Activated B cell treated with CpG ODN at 0.5 μM for 24 hours (primary cell): ENCODE measurements at regions not wholly inside any gene's neighbourhood (a gene's known extent, or its start where the extent isn't known, plus 50 kb on each side); places are given as distances from the start of the nearest gene placed in this dataset.

Experiments used
- ATAC-seq: fragments of 200-7000 bp; cut with Tn5 transposase; one replicate; pipeline ENCODE4 v1.10.0; 2021; ENCODE audit warnings: low read depth, mild to moderate bottlenecking, moderate library complexity
- CTCF ChIA-PET: fragments of 350-600 bp; sonication (Branson Sonifier 250); formaldehyde crosslinking; loops from one replicate; lab custom pipeline; 2021; ENCODE audit warnings: antibody characterized with exemption; lab: Charles Lee
- POLR2A ChIA-PET: fragments of 350-600 bp; sonication (Branson Sonifier 250); formaldehyde crosslinking; loops from one replicate; lab custom pipeline; 2021; ENCODE audit warnings: antibody characterized with exemption; lab: Charles Lee
- DNase-seq: peaks from one replicate; pipeline ENCODE4 v3.0.0; 2022
- H3K27ac Mint-ChIP-seq: one replicate; pipeline ENCODE4 v1.8.0; 2020; ENCODE audit warnings: mixed read lengths
- H3K27me3 Mint-ChIP-seq: one replicate; pipeline ENCODE4 v1.8.0; 2021; ENCODE audit warnings: mixed read lengths
- H3K36me3 Mint-ChIP-seq: one replicate; pipeline ENCODE4 v1.8.0; 2021; ENCODE audit warnings: low read depth, mixed read lengths
- H3K4me1 Mint-ChIP-seq: one replicate; pipeline ENCODE4 v1.8.0; 2021; ENCODE audit warnings: mixed read lengths
- H3K4me3 Mint-ChIP-seq: one replicate; pipeline ENCODE4 v1.8.0; 2020; ENCODE audit warnings: mild to moderate bottlenecking, mixed read lengths
- H3K9me3 Mint-ChIP-seq: one replicate; pipeline ENCODE4 v1.8.0; 2020; ENCODE audit warnings: mixed read lengths
- intact Hi-C: fragments of 100-400 bp; cut with micrococcal nuclease; formaldehyde crosslinking; loops from one replicate; pipeline ENCODE4 v1.15.1; 2024
- TF ChIP-seq, protein P1 (sequence below): fragments of 200-600 bp; IDR thresholded peaks from one replicate; pipeline ENCODE4 v1.8.0; 2022; ENCODE audit warnings: antibody characterized with exemption, mild to moderate bottlenecking

DNA sequence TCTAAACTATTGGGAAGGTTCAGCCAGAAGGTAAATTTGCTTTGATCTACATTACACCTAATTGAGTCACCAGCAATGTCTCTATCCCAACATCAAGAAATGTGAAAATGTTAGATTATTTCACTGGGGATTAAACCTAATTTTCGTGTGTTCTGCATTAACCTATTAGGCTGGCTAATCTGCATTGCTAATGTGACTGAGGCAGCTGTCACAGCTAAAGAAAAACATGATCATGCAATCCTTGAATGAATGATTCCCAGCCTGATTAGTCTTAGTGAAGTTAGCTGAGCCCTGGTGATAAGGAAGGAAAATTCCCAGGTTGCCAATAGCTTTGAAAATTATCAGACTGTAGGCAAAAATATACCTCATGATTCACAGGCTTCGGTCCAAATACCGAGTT is 135.3 kb downstream of the LINC00237 start:
- Mint-ChIP-seq H3K27me3 (peaks cover 3% of the 10 kb centered on the region), H3K4me3 (no peak overlapping the region), H3K36me3 (no peaks in the 10 kb centered on the region), H3K4me1 (no peaks in the 10 kb centered on the region), H3K27ac (no peak overlapping the region), H3K9me3 (no peaks in the 10 kb centered on the region)
- ATAC-seq = no peak
- TF ChIP-seq, protein P1, sequence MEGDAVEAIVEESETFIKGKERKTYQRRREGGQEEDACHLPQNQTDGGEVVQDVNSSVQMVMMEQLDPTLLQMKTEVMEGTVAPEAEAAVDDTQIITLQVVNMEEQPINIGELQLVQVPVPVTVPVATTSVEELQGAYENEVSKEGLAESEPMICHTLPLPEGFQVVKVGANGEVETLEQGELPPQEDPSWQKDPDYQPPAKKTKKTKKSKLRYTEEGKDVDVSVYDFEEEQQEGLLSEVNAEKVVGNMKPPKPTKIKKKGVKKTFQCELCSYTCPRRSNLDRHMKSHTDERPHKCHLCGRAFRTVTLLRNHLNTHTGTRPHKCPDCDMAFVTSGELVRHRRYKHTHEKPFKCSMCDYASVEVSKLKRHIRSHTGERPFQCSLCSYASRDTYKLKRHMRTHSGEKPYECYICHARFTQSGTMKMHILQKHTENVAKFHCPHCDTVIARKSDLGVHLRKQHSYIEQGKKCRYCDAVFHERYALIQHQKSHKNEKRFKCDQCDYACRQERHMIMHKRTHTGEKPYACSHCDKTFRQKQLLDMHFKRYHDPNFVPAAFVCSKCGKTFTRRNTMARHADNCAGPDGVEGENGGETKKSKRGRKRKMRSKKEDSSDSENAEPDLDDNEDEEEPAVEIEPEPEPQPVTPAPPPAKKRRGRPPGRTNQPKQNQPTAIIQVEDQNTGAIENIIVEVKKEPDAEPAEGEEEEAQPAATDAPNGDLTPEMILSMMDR = no peak
- DNase-seq = no peak
- intact Hi-C loops = no loop called here
- CTCF ChIA-PET = no interaction called here
- POLR2A ChIA-PET = no interaction called here

- Mint-ChIP-seq H3K27me3 (peaks cover 3% of the 10 kb centered on the region), H3K4me1 (no peaks in the 10 kb centered on the region), H3K36me3 (no peaks in the 10 kb centered on the region), H3K4me3 (no peak overlapping the region), H3K27ac (no peak overlapping the region), H3K9me3 (no peaks in the 10 kb centered on the region)
- POLR2A ChIA-PET = no interaction called here
- DNase-seq (no peak), ATAC-seq (no peak)
- CTCF ChIA-PET = no interaction called here
- TF ChIP-seq, protein P1 = no peak
- intact Hi-C loops = no loop called here
Observed at GRCh38 chr20:20969701-20970280, 136.4 kb downstream of the LINC00237 start.

DNA sequence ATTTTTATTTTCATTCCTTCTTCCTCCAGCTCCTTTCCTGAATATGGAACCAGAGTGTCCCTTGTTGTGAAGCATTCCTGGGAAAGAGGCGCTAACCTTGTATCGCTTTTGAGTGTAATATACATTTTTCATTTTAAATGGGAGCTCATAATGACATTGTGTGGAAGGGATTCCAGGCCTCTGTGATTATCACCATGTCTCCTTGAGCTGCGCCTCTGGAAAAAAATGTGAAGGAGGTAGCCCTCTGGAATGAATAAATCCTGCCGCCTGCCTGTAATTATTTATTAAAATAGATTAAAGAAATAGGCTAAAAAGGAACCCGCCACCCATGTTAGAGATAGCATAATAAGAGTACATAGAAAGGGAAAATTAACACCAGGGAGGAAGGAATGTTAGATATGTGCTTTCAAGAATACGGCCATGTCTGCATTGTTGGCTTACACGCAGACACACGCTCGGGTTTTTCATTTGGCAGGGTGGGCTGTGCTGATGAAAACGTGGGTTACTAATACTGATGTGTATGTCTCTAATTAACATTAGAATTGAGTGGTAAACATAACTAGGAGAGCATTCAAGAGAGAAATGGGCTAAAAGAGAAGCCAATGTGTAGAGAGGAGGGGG is 138.5 kb downstream of the LINC00237 start:
- DNase-seq (no peak), ATAC-seq (no peak)
- ChIA-PET POLR2A (no interaction called here), CTCF (no interaction called here)
- Mint-ChIP-seq H3K27ac (no peak overlapping the region), H3K4me1 (no peaks in the 10 kb centered on the region), H3K9me3 (no peaks in the 10 kb centered on the region), H3K4me3 (no peak overlapping the region), H3K36me3 (no peaks in the 10 kb centered on the region), H3K27me3 (peaks cover 5% of the 10 kb centered on the region)
- TF ChIP-seq, protein P1 = no peak
- intact Hi-C loops = no loop called here

DNA sequence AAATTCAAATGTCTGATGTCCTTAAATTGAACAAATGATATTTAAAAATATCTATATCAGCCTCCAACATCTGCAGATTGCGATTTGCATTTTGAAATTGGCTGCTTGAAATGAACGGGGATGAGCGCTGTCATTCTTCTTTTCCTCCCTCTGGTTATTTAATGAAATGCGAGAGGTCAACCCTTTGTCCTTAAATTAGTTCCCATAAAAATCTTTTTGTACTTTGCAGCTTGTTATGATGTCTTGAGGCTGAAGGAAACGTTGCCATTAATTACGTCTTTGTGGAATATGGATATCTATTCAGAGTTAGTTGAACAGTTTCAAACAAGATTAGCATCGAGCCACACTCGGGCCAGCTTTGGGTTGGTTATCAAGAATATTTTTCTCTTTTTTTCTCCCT is 140.0 kb downstream of the LINC00237 start:
- no peaks in the 10 kb centered on the region for H3K9me3 Mint-ChIP-seq
- H3K4me3 Mint-ChIP-seq = no peak overlapping the region
- peaks cover 5% of the 10 kb centered on the region for H3K27me3 Mint-ChIP-seq
- intact Hi-C loops = no loop called here
- TF ChIP-seq, protein P1 = no peak
- ATAC-seq = no peak
- DNase-seq = no peak
- ChIA-PET CTCF (no interaction called here), POLR2A (no interaction called here)
- H3K36me3 Mint-ChIP-seq = no peaks in the 10 kb centered on the region
- H3K4me1 Mint-ChIP-seq = no peaks in the 10 kb centered on the region
- H3K27ac Mint-ChIP-seq = no peak overlapping the region

GRCh38 chr20:20959031-20959755 is 147.0 kb downstream of the LINC00237 start:
- CTCF ChIA-PET = no interaction called here
- H3K4me3 Mint-ChIP-seq = no peak overlapping the region
- H3K27ac Mint-ChIP-seq = no peak overlapping the region
- H3K36me3 Mint-ChIP-seq = no peaks in the 10 kb centered on the region
- H3K4me1 Mint-ChIP-seq = no peaks in the 10 kb centered on the region
- intact Hi-C loops = no loop called here
- peaks cover 8% of the 10 kb centered on the region for H3K27me3 Mint-ChIP-seq
- no peak for ATAC-seq
- H3K9me3 Mint-ChIP-seq = no peaks in the 10 kb centered on the region
- POLR2A ChIA-PET = no interaction called here
- TF ChIP-seq, protein P1 = no peak
- DNase-seq = no peak
